ENCODE measurements at regions not wholly inside any gene's neighbourhood (a gene's known extent, or its start where the extent isn't known, plus 50 kb on each side); places are given as distances from the start of the nearest gene placed in this dataset.

GRCh38 chr15:70556779-70557178, 206.6 kb downstream of the UACA start:
- TF ChIP-seq USF2 (IDR thresholded peaks at IDR 0.05; ENCODE audit: borderline replicate concordance, low read depth, low read length) = no peak
- no peak for TF ChIP-seq RAD21 (IDR thresholded peaks at IDR 0.05; ENCODE audit: insufficient read depth, low read depth, low read length)
- TF ChIP-seq SUPT20H (IDR thresholded peaks at IDR 0.05; ENCODE audit: borderline replicate concordance, control insufficient read depth, low read depth, low read length) = no peak
- TF ChIP-seq POLR2A (IDR thresholded peaks at IDR 0.05; ENCODE audit: low read depth, low read length) = no peak
- no peak for TF ChIP-seq BCL11A (IDR thresholded peaks at IDR 0.05; ENCODE audit: low read depth, low read length)
- no peak for TF ChIP-seq POLR2AphosphoS5 (IDR thresholded peaks at IDR 0.05; ENCODE audit: low read length)
- TF ChIP-seq YY1 (IDR thresholded peaks at IDR 0.05; ENCODE audit: low read depth, low read length) = no peak
- TF ChIP-seq CTCF (IDR thresholded peaks at IDR 0.05 in 2 of 3, conservative IDR thresholded peaks at IDR 0.05 in 1 of 3; ENCODE audit: control insufficient read depth in 2 of 3, extremely low read depth in 1 of 3, insufficient read depth in 1 of 3, low read depth in 3 of 3, low read length in 3 of 3) = no peak
- TF ChIP-seq BHLHE40 (IDR thresholded peaks at IDR 0.05; ENCODE audit: borderline replicate concordance in 1 of 2, low read depth in 2 of 2, low read length in 1 of 2) = no peak
- TF ChIP-seq PML (IDR thresholded peaks at IDR 0.05; ENCODE audit: low read length) = no peak
- no peak for TF ChIP-seq HDAC2 (IDR thresholded peaks at IDR 0.05)
